ENCODE measurements at regions not wholly inside any gene's neighbourhood (a gene's known extent, or its start where the extent isn't known, plus 50 kb on each side); places are given as distances from the start of the nearest gene placed in this dataset.

- TF ChIP-seq ZNF398 (tag by site-specific recombination; IDR thresholded peaks at IDR 0.05) (no peak), ZNF354C (tag by site-specific recombination; IDR thresholded peaks at IDR 0.05; ENCODE audit: borderline replicate concordance, low read depth) (no peak), ZNF837 (tag by site-specific recombination; IDR thresholded peaks at IDR 0.05) (no peak), ZFHX2 (tag by site-specific recombination; conservative IDR thresholded peaks at IDR 0.05) (no peak)
These were observed 404.4 kb downstream of the GASK1B start (continued) for GRCh38 chr4:157768419-157768818.

GRCh38 chr4:157763490-157763889 lies 409.3 kb downstream of the GASK1B start:
- Histone ChIP-seq H3K4me3 (ENCODE audit: low read depth, low read length) (no peak overlapping the region), H3K36me3 (ENCODE audit: control insufficient read depth in 2 of 2, insufficient read depth in 1 of 2, low read length in 2 of 2) (no peaks in the 10 kb centered on the region), H3K27ac (ENCODE audit: extremely low read depth, low read depth, low read length) (no peak overlapping the region), H3K9me3 (ENCODE audit: control insufficient read depth, insufficient read depth, low read depth, low read length) (no peaks in the 10 kb centered on the region), H3K4me1 (ENCODE audit: control insufficient read depth, insufficient read depth, low read length) (no peaks in the 10 kb centered on the region)
- ChIA-PET CTCF (no interaction called here), POLR2A (no interaction called here)
- TF ChIP-seq ZFP69B (tag by site-specific recombination; IDR thresholded peaks at IDR 0.05) (no peak), PRDM2 (tag by site-specific recombination; IDR thresholded peaks at IDR 0.05; ENCODE audit: borderline replicate concordance) (no peak), ZNF548 (tag by site-specific recombination; IDR thresholded peaks at IDR 0.05) (no peak), ZNF214 (tag by site-specific recombination; IDR thresholded peaks at IDR 0.05; ENCODE audit: borderline replicate concordance) (no peak), ZNF280D (tag by site-specific recombination; IDR thresholded peaks at IDR 0.05) (no peak), ZFP3 (tag by site-specific recombination; IDR thresholded peaks at IDR 0.05; ENCODE audit: low read depth) (no peak), ZNF623 (tag by site-specific recombination; IDR thresholded peaks at IDR 0.05) (no peak), ZNF121 (tag by site-specific recombination; IDR thresholded peaks at IDR 0.05) (no peak), ZNF302 (tag by site-specific recombination; IDR thresholded peaks at IDR 0.05; ENCODE audit: low read depth) (no peak), ZNF391 (tag by site-specific recombination; IDR thresholded peaks at IDR 0.05; ENCODE audit: borderline replicate concordance, low read depth) (no peak), ZNF514 (tag by site-specific recombination; IDR thresholded peaks at IDR 0.05) (no peak), ZBTB7A (tag by site-specific recombination; IDR thresholded peaks at IDR 0.05; ENCODE audit: low read depth) (no peak), HOXC10 (CRISPR knock-in tag; IDR thresholded peaks at IDR 0.05) (no peak)
